ENCODE measurements at regions not wholly inside any gene's neighbourhood (a gene's known extent, or its start where the extent isn't known, plus 50 kb on each side); places are given as distances from the start of the nearest gene placed in this dataset.

- H3K23ac ChIP-seq (ENCODE audit: low read depth, low read length): no peak overlapping the region
- no peak overlapping the region for H3K4me2 ChIP-seq (ENCODE audit: low read depth, low read length)
- no peak overlapping the region for H3K4ac ChIP-seq (ENCODE audit: low read depth, low read length)
- no peak for DNase-seq
- no peaks in the 10 kb centered on the region for H4K20me1 ChIP-seq (ENCODE audit: insufficient read depth, low read length)
- BruUV-seq (replicated peaks): no TSS peak
- no peak overlapping the region for H2BK15ac ChIP-seq (ENCODE audit: low read depth, low read length)
- no peak overlapping the region for H3K56ac ChIP-seq (ENCODE audit: extremely low read depth, insufficient read depth, low read length)
- no peaks in the 10 kb centered on the region for H3K27me3 ChIP-seq (ENCODE audit: control insufficient read depth, insufficient read depth, low read length)
- H3K18ac ChIP-seq (ENCODE audit: low read depth, low read length): no peak overlapping the region
- no peak overlapping the region for H3K4me3 ChIP-seq (ENCODE audit: insufficient read depth, low read depth, low read length)
- no peak overlapping the region for H2AK9ac ChIP-seq (replicated peaks; ENCODE audit: low read depth, low read length, poor library complexity)
- ChIA-PET CTCF (no interaction called here), POLR2A (ENCODE audit: unreplicated experiment) (no interaction called here)
- no peak overlapping the region for H2AFZ ChIP-seq (replicated peaks; ENCODE audit: low read length, poor library complexity)
- H3K79me1 ChIP-seq (ENCODE audit: low read depth in 1 of 2, low read length in 2 of 2): no peaks in the 10 kb centered on the region
- no peaks in the 10 kb centered on the region for H3K9me1 ChIP-seq (ENCODE audit: insufficient read depth, low read length)
- no peak overlapping the region for H2AK5ac ChIP-seq (ENCODE audit: low read depth, low read length)
- no peak overlapping the region for H4K5ac ChIP-seq (ENCODE audit: low read depth, low read length)
- no peak overlapping the region for H2BK20ac ChIP-seq (ENCODE audit: low read depth, low read length)
- dilution Hi-C loops (cut with HindIII; ENCODE audit: low sequenced_read_pairs, unreplicated experiment) (no loop called here), in situ Hi-C loops (cut with MboI; ENCODE audit: low sequenced_read_pairs) (no loop called here), intact Hi-C loops (cut with micrococcal nuclease) (no loop called here)
- H4K91ac ChIP-seq (ENCODE audit: insufficient read depth, low read depth, low read length): no peak overlapping the region
- no peak overlapping the region for H4K8ac ChIP-seq (ENCODE audit: low read depth in 2 of 2, low read length in 2 of 2)
- H3K27ac ChIP-seq (ENCODE audit: insufficient read depth, low read length): no peak overlapping the region
- no peak overlapping the region for H3K14ac ChIP-seq (replicated peaks; ENCODE audit: low read depth, low read length)
- no CpG with 5 or more reads among the region's 3 CpGs for WGBS, 2 experiments (ENCODE audit: extremely low coverage in 2 of 2, insufficient read length in 1 of 2)
- H3K4me1 ChIP-seq (ENCODE audit: control insufficient read depth, insufficient read depth, low read length): no peaks in the 10 kb centered on the region; the same call in 1 of the 2 replicates
- TF ChIP-seq NFE2L2 (IDR thresholded peaks at IDR 0.05; ENCODE audit: low read depth, low read length) (no peak), CHD1 (IDR thresholded peaks at IDR 0.05; ENCODE audit: low read depth, low read length) (no peak), CEBPB (IDR thresholded peaks at IDR 0.05; ENCODE audit: low read depth, low read length) (no peak), ELK1 (IDR thresholded peaks at IDR 0.05; ENCODE audit: borderline replicate concordance, low read depth, low read length) (no peak), MXI1 (IDR thresholded peaks at IDR 0.05; ENCODE audit: borderline replicate concordance, low read depth, low read length) (no peak), RFX5 (IDR thresholded peaks at IDR 0.05; ENCODE audit: low read depth, low read length) (no peak), SMC3 (IDR thresholded peaks at IDR 0.05; ENCODE audit: low read depth, low read length) (no peak), MAFK (IDR thresholded peaks at IDR 0.05; ENCODE audit: low read depth, low read length) (peak; percentile 28; the same call in 1 of the 2 replicates)
- H2BK5ac ChIP-seq (ENCODE audit: low read depth, low read length, poor library complexity, severe bottlenecking): no peak overlapping the region
- no peak overlapping the region for H2BK120ac ChIP-seq (ENCODE audit: low read depth, low read length)
- H3K9ac ChIP-seq (ENCODE audit: low read depth, low read length): no peak overlapping the region
- no peaks in the 10 kb centered on the region for H3K36me3 ChIP-seq (ENCODE audit: control insufficient read depth, insufficient read depth, low read length)
- ATAC-seq (ENCODE audit: low read depth): no peak
- H3K9me3 ChIP-seq (ENCODE audit: control insufficient read depth, insufficient read depth, low read length): no peaks in the 10 kb centered on the region
Observed at GRCh38 chr3:166457382-166457781, 620.2 kb upstream of the BCHE start.

Measured in IMR-90 (cell line).